ENCODE measurements at regions not wholly inside any gene's neighbourhood (a gene's known extent, or its start where the extent isn't known, plus 50 kb on each side); places are given as distances from the start of the nearest gene placed in this dataset.

DNA sequence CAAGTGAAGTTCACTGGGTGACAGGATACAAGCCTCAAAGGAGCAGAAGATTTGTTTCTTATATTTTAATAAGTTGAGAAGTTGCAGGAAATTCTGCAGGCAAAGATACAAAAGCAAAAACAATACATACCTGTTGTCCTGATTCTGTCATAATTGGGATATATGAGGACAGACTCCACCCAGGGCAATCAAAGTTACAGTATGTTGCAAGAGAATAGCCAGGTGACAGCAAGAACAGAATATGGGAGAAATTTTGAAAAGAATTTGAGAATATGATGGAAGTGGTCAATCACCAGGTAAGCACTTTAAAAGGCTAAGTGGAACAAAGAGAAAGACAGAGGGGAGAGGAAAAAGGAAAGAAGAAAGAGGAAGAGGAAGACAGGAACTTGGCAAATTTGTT is 607.6 kb upstream of the ADGRL4 start:
- TF ChIP-seq, protein P1, sequence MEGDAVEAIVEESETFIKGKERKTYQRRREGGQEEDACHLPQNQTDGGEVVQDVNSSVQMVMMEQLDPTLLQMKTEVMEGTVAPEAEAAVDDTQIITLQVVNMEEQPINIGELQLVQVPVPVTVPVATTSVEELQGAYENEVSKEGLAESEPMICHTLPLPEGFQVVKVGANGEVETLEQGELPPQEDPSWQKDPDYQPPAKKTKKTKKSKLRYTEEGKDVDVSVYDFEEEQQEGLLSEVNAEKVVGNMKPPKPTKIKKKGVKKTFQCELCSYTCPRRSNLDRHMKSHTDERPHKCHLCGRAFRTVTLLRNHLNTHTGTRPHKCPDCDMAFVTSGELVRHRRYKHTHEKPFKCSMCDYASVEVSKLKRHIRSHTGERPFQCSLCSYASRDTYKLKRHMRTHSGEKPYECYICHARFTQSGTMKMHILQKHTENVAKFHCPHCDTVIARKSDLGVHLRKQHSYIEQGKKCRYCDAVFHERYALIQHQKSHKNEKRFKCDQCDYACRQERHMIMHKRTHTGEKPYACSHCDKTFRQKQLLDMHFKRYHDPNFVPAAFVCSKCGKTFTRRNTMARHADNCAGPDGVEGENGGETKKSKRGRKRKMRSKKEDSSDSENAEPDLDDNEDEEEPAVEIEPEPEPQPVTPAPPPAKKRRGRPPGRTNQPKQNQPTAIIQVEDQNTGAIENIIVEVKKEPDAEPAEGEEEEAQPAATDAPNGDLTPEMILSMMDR (IDR thresholded peaks at IDR 0.05) = no peak
- no peak for TF ChIP-seq POLR2A (IDR thresholded peaks at IDR 0.05)

All from breast epithelium (tissue), 3 donors.